Hepatocyte (in vitro differentiated cells): ENCODE measurements at regions not wholly inside any gene's neighbourhood (a gene's known extent, or its start where the extent isn't known, plus 50 kb on each side); places are given as distances from the start of the nearest gene placed in this dataset.

ENCODE experiments used
- DNase-seq: peaks from one replicate; pipeline ENCODE4 v3.0.0-alpha.2; 2016; ENCODE audit warnings: low spot score
- H2AFZ ChIP-seq: fragments of 200-600 bp; sonication (generic); 2 replicates; pipeline ENCODE4 v1.6.0; 2016; ENCODE audit warnings: antibody characterized with exemption, mild to moderate bottlenecking
- H3K27ac ChIP-seq: fragments of 200-600 bp; sonication (generic); 2 replicates; pipeline ENCODE4 v1.5.1; 2016; ENCODE audit warnings: mild to moderate bottlenecking
- H3K27me3 ChIP-seq: fragments of 200-600 bp; sonication (generic); 2 replicates; pipeline ENCODE4 v1.6.1; 2016
- H3K36me3 ChIP-seq: fragments of 200-600 bp; sonication (generic); replicated peaks from 2 replicates; pipeline ENCODE4 v1.5.1; 2016; ENCODE audit warnings: low read depth; ENCODE audit not compliant: insufficient read depth
- H3K4me1 ChIP-seq: fragments of 200-600 bp; sonication (generic); 2 replicates; pipeline ENCODE4 v1.5.1; 2016; ENCODE audit warnings: mild to moderate bottlenecking, moderate library complexity; ENCODE audit not compliant: insufficient read depth
- H3K4me2 ChIP-seq: fragments of 200-600 bp; sonication (generic); 2 replicates; pipeline ENCODE4 v1.6.0; 2016
- H3K4me3 ChIP-seq: fragments of 200-600 bp; sonication (generic); 2 replicates; pipeline ENCODE4 v1.5.1; 2016; ENCODE audit warnings: mild to moderate bottlenecking
- H3K79me2 ChIP-seq: fragments of 200-600 bp; sonication (generic); 2 replicates; pipeline ENCODE4 v1.6.0; 2017; ENCODE audit warnings: mild to moderate bottlenecking
- H3K9me2 ChIP-seq: fragments of 200-600 bp; sonication (generic); replicated peaks from 2 replicates; pipeline ENCODE4 v1.6.0; 2017; ENCODE audit warnings: mild to moderate bottlenecking; ENCODE audit not compliant: insufficient read depth
- H3K9me3 ChIP-seq: fragments of 200-600 bp; sonication (generic); 2 replicates; pipeline ENCODE4 v1.5.1; 2016; ENCODE audit warnings: low read depth, mild to moderate bottlenecking
- H4K20me1 ChIP-seq: fragments of 200-600 bp; sonication (generic); 2 replicates; pipeline ENCODE4 v1.6.0; 2016; ENCODE audit warnings: mild to moderate bottlenecking; ENCODE audit not compliant: insufficient read depth, poor library complexity, severe bottlenecking
- EZH2 ChIP-seq: fragments of 200-600 bp; sonication (generic); IDR thresholded peaks from 2 replicates; pipeline ENCODE4 v1.6.1; 2016; ENCODE audit warnings: antibody characterized with exemption, mild to moderate bottlenecking, borderline replicate concordance
- EZH2phosphoT487 ChIP-seq: fragments of 200-600 bp; sonication (generic); IDR thresholded peaks from one replicate; pipeline ENCODE4 v1.6.1; 2018; ENCODE audit warnings: antibody characterized with exemption, mild to moderate bottlenecking, low read depth, moderate library complexity; ENCODE audit not compliant: unreplicated experiment, severe bottlenecking
- WGBS: methylation state at CpG from one replicate; pipeline ENCODE4 v1.1.6; 2016; ENCODE audit warnings: low lambda C conversion rate; ENCODE audit errors: missing lambda C conversion rate; 5-methylcytosine and 5-hydroxymethylcytosine counted together
- TF ChIP-seq, protein P1 (sequence below): fragments of 200-600 bp; sonication (generic); IDR thresholded peaks from 2 replicates; pipeline ENCODE4 v1.5.1; 2016; ENCODE audit warnings: antibody characterized with exemption, mild to moderate bottlenecking; ENCODE audit not compliant: poor library complexity

DNA sequence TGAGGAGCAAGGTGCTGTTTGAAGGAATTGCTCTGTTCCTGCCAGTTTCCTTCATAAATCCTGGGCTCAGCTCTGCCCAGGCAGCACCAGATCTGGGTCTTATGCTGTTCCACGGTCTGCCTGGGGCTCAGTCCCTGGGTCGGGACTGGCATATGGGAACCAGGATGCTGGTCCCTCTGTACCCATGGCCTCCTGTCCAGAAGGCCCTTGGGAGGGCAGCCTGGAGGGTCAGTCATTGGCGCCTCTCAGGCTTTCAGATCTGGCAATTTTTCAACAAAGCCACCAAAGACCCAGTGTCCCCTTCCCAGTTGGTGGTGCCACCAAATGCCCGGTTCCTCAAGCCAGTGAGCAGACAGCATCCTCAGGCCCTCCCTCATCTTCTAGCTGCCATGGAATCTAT is 232.7 kb upstream of the SULF2 start:
- Histone ChIP-seq H3K9me2 (no peaks in the 10 kb centered on the region), H3K36me3 (no peaks in the 10 kb centered on the region), H3K4me1 (no peaks in the 10 kb centered on the region), H4K20me1 (no peaks in the 10 kb centered on the region), H3K27ac (no peak overlapping the region), H3K4me2 (no peak overlapping the region), H3K79me2 (no peaks in the 10 kb centered on the region), H3K9me3 (no peaks in the 10 kb centered on the region), H3K4me3 (no peak overlapping the region), H2AFZ (no peak overlapping the region), H3K27me3 (no peaks in the 10 kb centered on the region)
- no peak for DNase-seq
- WGBS: 77% methylated on average over 4 of the region's 4 CpGs
- TF ChIP-seq, protein P1, sequence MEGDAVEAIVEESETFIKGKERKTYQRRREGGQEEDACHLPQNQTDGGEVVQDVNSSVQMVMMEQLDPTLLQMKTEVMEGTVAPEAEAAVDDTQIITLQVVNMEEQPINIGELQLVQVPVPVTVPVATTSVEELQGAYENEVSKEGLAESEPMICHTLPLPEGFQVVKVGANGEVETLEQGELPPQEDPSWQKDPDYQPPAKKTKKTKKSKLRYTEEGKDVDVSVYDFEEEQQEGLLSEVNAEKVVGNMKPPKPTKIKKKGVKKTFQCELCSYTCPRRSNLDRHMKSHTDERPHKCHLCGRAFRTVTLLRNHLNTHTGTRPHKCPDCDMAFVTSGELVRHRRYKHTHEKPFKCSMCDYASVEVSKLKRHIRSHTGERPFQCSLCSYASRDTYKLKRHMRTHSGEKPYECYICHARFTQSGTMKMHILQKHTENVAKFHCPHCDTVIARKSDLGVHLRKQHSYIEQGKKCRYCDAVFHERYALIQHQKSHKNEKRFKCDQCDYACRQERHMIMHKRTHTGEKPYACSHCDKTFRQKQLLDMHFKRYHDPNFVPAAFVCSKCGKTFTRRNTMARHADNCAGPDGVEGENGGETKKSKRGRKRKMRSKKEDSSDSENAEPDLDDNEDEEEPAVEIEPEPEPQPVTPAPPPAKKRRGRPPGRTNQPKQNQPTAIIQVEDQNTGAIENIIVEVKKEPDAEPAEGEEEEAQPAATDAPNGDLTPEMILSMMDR: no peak

DNA sequence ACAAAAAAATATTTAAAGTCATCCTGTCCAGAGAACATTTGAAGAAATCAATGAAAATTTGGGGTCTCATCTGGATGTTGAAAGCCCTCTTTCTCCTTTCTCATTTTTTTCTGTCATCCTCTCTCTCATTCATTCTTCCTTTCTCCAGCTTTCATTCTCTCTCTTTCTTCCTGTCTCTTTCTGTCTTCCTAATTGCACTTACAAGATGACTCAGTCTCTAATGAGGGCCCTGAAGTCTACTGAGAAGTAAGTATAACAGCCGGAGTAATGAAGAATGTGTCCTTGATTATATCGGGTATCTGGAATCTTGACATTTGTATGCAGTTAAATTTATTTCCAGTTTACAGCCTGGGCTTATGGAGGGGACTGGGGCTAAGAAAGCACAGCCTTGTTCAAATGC is 232.2 kb upstream of the SULF2 start:
- Histone ChIP-seq H3K27me3 (no peaks in the 10 kb centered on the region), H3K9me2 (no peaks in the 10 kb centered on the region), H3K9me3 (no peaks in the 10 kb centered on the region), H2AFZ (no peak overlapping the region), H3K4me3 (no peak overlapping the region), H3K79me2 (no peaks in the 10 kb centered on the region), H3K4me1 (no peaks in the 10 kb centered on the region), H3K36me3 (no peaks in the 10 kb centered on the region), H3K4me2 (no peak overlapping the region), H4K20me1 (no peaks in the 10 kb centered on the region), H3K27ac (no peak overlapping the region)
- 53% methylated on average over 2 of the region's 2 CpGs for WGBS
- TF ChIP-seq EZH2 (no peak), EZH2phosphoT487 (no peak)
- TF ChIP-seq, protein P1: no peak
- DNase-seq: no peak

DNA sequence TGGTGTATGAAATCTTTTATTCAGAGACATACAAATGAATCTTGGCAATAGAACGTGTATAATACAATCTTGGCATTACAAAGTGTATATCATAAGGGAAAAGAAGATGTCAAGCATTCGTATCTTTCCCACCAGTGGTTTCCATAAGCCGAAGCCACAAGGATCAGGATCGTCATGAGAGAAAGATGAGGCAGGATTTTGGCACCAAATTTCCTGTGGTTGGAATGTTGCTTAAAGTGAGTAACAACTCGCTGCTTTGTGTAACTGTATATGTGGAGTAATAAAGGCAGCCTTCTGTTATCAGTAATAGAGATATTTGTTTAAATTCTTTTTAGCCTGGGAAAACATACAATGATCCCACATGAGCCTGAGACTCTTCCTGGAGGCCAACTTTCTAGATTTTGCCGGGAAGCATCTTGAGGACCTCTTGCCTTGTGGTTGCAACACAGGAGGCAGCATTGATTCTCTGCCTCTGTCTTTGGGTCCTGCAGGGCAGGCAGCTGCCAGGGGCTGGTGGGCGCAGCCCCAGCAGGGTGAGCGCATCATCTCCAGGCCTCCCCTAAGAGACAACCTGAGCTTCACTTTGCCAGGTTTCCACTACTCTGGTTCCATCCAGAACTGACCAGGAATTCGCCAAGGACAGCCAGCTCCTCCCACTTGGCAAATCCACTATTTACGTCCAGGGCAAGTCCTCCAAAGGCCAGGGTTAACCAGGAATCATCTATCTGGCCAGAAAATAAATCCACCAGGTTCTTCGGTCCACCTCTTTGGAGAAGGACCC is 230.9 kb upstream of the SULF2 start:
- peak; percentile 16 for DNase-seq
- peaks cover 4% of the 10 kb centered on the region for H3K9me3 ChIP-seq
- peak overlapping the region; percentile 44 for H3K27ac ChIP-seq
- H3K4me1 ChIP-seq: no peaks in the 10 kb centered on the region
- H3K79me2 ChIP-seq: no peaks in the 10 kb centered on the region
- no peak overlapping the region for H2AFZ ChIP-seq
- no peaks in the 10 kb centered on the region for H3K27me3 ChIP-seq
- H3K4me2 ChIP-seq: no peak overlapping the region
- TF ChIP-seq, protein P1: no peak
- TF ChIP-seq EZH2phosphoT487 (no peak), EZH2 (no peak)
- no peak overlapping the region for H3K4me3 ChIP-seq
- H4K20me1 ChIP-seq: no peaks in the 10 kb centered on the region
- H3K36me3 ChIP-seq: no peaks in the 10 kb centered on the region
- no peaks in the 10 kb centered on the region for H3K9me2 ChIP-seq
- WGBS: 63% methylated on average over 11 of the region's 11 CpGs
